Vagina (tissue), 2 donors: ENCODE measurements at regions not wholly inside any gene's neighbourhood (a gene's known extent, or its start where the extent isn't known, plus 50 kb on each side); places are given as distances from the start of the nearest gene placed in this dataset.

ENCODE experiments used
- DNase-seq, 2 donors: peaks; one replicate each; pipeline ENCODE4 v3.0.0-alpha.2; 2017; ENCODE audit errors: extremely low spot score in 2 of 2
- H3K27ac ChIP-seq: fragments of 200-600 bp; sonication (generic); one replicate; pipeline ENCODE4 v1.5.1; 2019
- H3K27me3 ChIP-seq: fragments of 200-600 bp; sonication (generic); one replicate; pipeline ENCODE4 v1.5.1; 2019
- H3K36me3 ChIP-seq, 2 donors: fragments of 200-600 bp; sonication (generic); one replicate each; pipeline ENCODE4 v1.5.1; 2017 to 2019
- H3K4me1 ChIP-seq: fragments of 200-600 bp; sonication (generic); one replicate; pipeline ENCODE4 v1.5.1; 2019
- H3K4me3 ChIP-seq, 2 donors: fragments of 200-600 bp; sonication (generic); 1 replicate in 1 of 2; 2 replicates in 1 of 2; pipeline ENCODE4 v1.5.1; 2016 to 2019
- H3K9me3 ChIP-seq: fragments of 200-600 bp; sonication (generic); one replicate; pipeline ENCODE4 v1.5.1; 2019
- POLR2A ChIP-seq, 2 donors: fragments of 450-650 bp; IDR thresholded peaks; one replicate each; pipeline ENCODE4 v1.6.1; 2017; ENCODE audit warnings: antibody characterized with exemption in 2 of 2, mild to moderate bottlenecking in 2 of 2, moderate library complexity in 2 of 2
- POLR2AphosphoS5 ChIP-seq, 2 donors: sonication (generic); formaldehyde crosslinking; IDR thresholded peaks; one replicate each; pipeline ENCODE4 v1.9.0; 2017; ENCODE audit warnings: antibody characterized with exemption in 2 of 2, mild to moderate bottlenecking in 2 of 2, low read depth in 1 of 2; ENCODE audit not compliant: insufficient read depth in 1 of 2
- intact Hi-C: fragments of 100-400 bp; cut with DNase I; formaldehyde crosslinking; loops from one replicate; pipeline ENCODE4 v1.15.1; 2023
- TF ChIP-seq, protein P1 (sequence below), 3 experiments: fragments of 450-650 bp in 2 of 3; fragments of 200-600 bp in 1 of 3; sonication (generic) in 1 of 3; IDR thresholded peaks; one replicate each; pipeline ENCODE4 v1.5.1; 2017 to 2019; ENCODE audit warnings: antibody characterized with exemption in 3 of 3, mild to moderate bottlenecking in 2 of 3, moderate library complexity in 2 of 3

DNA sequence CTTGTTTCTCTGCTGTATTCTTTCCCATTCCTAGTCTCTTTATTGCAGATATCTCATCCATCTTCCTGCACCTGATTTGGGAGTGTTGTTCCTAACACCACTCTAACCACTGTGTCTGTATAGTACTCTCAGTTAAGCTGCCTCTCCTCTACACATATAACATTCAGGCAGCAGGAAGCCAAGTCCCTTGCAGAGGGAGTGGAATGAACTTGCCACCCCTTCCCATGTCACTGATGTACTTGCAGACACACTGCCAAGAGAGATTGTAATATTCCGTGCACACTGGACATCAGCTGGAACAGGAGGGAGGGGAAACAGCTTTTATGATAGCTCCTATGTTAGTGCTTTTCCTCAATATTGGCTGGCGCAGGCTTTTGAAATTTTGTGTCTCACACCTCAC is 281.6 kb upstream of the E2F7 start:
- TF ChIP-seq POLR2AphosphoS5 (IDR thresholded peaks at IDR 0.05; ENCODE audit: insufficient read depth in 1 of 2, low read depth in 1 of 2) (no peak), POLR2A (IDR thresholded peaks at IDR 0.05) (no peak)
- TF ChIP-seq, protein P1, sequence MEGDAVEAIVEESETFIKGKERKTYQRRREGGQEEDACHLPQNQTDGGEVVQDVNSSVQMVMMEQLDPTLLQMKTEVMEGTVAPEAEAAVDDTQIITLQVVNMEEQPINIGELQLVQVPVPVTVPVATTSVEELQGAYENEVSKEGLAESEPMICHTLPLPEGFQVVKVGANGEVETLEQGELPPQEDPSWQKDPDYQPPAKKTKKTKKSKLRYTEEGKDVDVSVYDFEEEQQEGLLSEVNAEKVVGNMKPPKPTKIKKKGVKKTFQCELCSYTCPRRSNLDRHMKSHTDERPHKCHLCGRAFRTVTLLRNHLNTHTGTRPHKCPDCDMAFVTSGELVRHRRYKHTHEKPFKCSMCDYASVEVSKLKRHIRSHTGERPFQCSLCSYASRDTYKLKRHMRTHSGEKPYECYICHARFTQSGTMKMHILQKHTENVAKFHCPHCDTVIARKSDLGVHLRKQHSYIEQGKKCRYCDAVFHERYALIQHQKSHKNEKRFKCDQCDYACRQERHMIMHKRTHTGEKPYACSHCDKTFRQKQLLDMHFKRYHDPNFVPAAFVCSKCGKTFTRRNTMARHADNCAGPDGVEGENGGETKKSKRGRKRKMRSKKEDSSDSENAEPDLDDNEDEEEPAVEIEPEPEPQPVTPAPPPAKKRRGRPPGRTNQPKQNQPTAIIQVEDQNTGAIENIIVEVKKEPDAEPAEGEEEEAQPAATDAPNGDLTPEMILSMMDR (IDR thresholded peaks at IDR 0.05) = no peak
- H3K27me3 ChIP-seq = no peaks in the 10 kb centered on the region
- no peak for DNase-seq
- H3K36me3 ChIP-seq = no peaks in the 10 kb centered on the region
- H3K4me3 ChIP-seq = no peak overlapping the region
- H3K9me3 ChIP-seq = no peaks in the 10 kb centered on the region
- H3K4me1 ChIP-seq = no peaks in the 10 kb centered on the region
- H3K27ac ChIP-seq = no peak overlapping the region
- intact Hi-C loops = no loop called here

DNA sequence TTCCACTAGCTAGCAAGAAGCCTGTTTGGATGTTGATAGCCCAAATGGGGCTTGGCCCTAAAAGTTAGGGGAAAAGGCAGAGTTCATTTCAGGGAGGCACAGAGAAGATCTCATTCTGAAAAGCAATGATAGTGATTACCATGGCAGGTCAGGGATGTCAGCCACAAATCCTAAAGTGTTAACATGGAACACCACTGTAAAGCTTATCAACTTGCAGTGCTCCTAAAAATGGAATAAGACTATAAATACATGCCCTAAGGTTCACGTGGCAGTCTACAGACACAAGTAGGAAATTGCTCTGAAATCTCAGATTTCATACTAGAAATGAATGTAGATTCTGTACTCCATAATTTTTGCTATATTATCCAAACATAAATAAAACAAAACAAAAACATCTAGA is 280.0 kb upstream of the E2F7 start:
- Histone ChIP-seq H3K4me1 (no peaks in the 10 kb centered on the region), H3K27me3 (no peaks in the 10 kb centered on the region), H3K27ac (no peak overlapping the region), H3K4me3 (no peak overlapping the region), H3K36me3 (no peaks in the 10 kb centered on the region), H3K9me3 (no peaks in the 10 kb centered on the region)
- TF ChIP-seq POLR2A (IDR thresholded peaks at IDR 0.05) (no peak), POLR2AphosphoS5 (IDR thresholded peaks at IDR 0.05; ENCODE audit: insufficient read depth in 1 of 2, low read depth in 1 of 2) (no peak)
- TF ChIP-seq, protein P1 (IDR thresholded peaks at IDR 0.05) = no peak
- DNase-seq = no peak
- intact Hi-C loops = no loop called here

DNA sequence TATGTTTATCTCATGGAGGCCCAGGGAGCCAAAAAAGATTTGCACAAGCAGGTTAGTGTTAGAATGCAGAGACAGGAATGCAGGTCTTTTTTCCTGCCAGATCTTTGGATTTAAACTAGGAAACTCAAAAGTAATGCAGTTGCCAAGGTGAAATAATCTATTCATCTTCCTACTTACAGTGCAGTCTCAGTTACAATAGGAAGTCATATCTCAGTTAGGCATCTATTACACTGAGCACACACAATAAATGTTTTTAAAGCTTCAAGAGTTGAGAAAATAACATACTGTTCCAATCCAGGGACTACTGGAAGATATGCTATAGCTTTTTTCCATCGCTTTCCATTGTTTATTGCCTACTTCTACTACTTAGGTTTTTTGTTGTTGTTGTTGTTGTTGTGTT is 279.3 kb upstream of the E2F7 start:
- H3K9me3 ChIP-seq = no peaks in the 10 kb centered on the region
- DNase-seq = no peak
- intact Hi-C loops = no loop called here
- no peaks in the 10 kb centered on the region for H3K27me3 ChIP-seq
- no peak overlapping the region for H3K27ac ChIP-seq
- no peak overlapping the region for H3K4me3 ChIP-seq
- TF ChIP-seq, protein P1 (IDR thresholded peaks at IDR 0.05) = no peak
- TF ChIP-seq POLR2AphosphoS5 (IDR thresholded peaks at IDR 0.05; ENCODE audit: insufficient read depth in 1 of 2, low read depth in 1 of 2) = no peak
- TF ChIP-seq POLR2A (IDR thresholded peaks at IDR 0.05) = no peak
- H3K4me1 ChIP-seq = no peaks in the 10 kb centered on the region
- H3K36me3 ChIP-seq = no peaks in the 10 kb centered on the region

DNA sequence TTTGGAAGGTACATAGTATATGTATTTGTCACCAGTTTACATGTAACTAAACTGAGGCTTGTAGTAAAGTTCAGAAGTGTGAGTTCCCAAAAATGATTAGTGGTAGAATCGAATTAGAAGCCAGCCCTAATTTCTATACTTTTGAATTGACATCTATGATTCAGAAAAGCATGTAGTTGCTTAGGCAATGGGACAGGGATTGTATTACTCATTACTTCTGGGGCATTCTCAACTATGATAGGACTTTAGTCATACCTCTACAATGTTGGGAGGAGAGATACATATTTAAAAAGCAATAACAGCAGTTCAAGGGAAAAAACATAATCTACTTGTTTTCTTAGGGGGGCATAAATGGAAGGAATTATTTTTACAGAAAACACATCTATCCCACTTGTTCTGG is 277.9 kb upstream of the E2F7 start:
- no peaks in the 10 kb centered on the region for H3K4me1 ChIP-seq
- no peaks in the 10 kb centered on the region for H3K27me3 ChIP-seq
- no peak overlapping the region for H3K4me3 ChIP-seq
- TF ChIP-seq, protein P1 (IDR thresholded peaks at IDR 0.05) = no peak
- no peak for TF ChIP-seq POLR2A (IDR thresholded peaks at IDR 0.05)
- no peak for TF ChIP-seq POLR2AphosphoS5 (IDR thresholded peaks at IDR 0.05; ENCODE audit: insufficient read depth in 1 of 2, low read depth in 1 of 2)
- intact Hi-C loops = no loop called here
- DNase-seq = no peak
- no peak overlapping the region for H3K27ac ChIP-seq
- no peaks in the 10 kb centered on the region for H3K9me3 ChIP-seq
- H3K36me3 ChIP-seq = no peaks in the 10 kb centered on the region

DNA sequence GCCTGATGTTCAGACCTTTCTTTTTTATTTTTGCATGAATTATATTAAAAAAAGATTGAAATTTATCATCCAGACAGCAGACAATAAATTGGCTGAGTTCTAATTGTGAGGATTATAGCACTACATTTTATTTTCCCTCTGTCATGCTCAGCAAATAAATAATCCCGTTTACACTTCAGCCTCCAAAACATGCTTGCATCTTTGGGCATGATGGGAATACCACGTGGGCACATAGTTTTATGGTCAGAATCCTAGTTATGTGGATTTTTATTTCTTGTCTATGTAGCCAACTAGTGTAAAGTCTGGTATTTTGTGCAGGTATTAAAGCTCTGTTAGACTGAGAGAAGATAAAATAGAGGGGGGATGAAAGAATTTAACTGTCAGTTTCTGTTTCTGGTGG is 276.9 kb upstream of the E2F7 start:
- Histone ChIP-seq H3K27me3 (no peaks in the 10 kb centered on the region), H3K4me1 (no peaks in the 10 kb centered on the region), H3K4me3 (no peak overlapping the region), H3K36me3 (no peaks in the 10 kb centered on the region), H3K9me3 (no peaks in the 10 kb centered on the region), H3K27ac (no peak overlapping the region)
- TF ChIP-seq POLR2AphosphoS5 (IDR thresholded peaks at IDR 0.05; ENCODE audit: insufficient read depth in 1 of 2, low read depth in 1 of 2) (no peak), POLR2A (IDR thresholded peaks at IDR 0.05) (no peak)
- TF ChIP-seq, protein P1 (IDR thresholded peaks at IDR 0.05) = no peak
- no peak for DNase-seq
- intact Hi-C loops = no loop called here
